H1 (cell line): ENCODE measurements at regions not wholly inside any gene's neighbourhood (a gene's known extent, or its start where the extent isn't known, plus 50 kb on each side); places are given as distances from the start of the nearest gene placed in this dataset.

Experiments used
- CTCF ChIA-PET: fragments of 300-600 bp; sonication (Branson Sonifier 250); formaldehyde crosslinking; loops from one replicate; lab custom pipeline; 2021; ENCODE audit not compliant: partially characterized antibody; lab: Charles Lee
- POLR2A ChIA-PET: fragments of 300-600 bp; sonication (Branson Sonifier 250); formaldehyde crosslinking; loops from one replicate; lab custom pipeline; 2021; ENCODE audit warnings: inconsistent platforms; ENCODE audit not compliant: partially characterized antibody; lab: Charles Lee
- DNase-seq, 2 experiments: peaks; one replicate each; pipeline versions ENCODE4 v3.0.0 to v3.0.0-alpha.2; 2010 to 2022; ENCODE audit warnings: low spot score in 2 of 2, low read depth in 1 of 2, mixed read lengths in 1 of 2
- FAIRE-seq: peaks from 2 replicates; lab custom pipeline; 2011; peaks lifted over from hg19 to GRCh38; lab: Jason Lieb, UNC
- H2AFZ ChIP-seq: 2 replicates; pipeline ENCODE4 v1.8.1; 2012; ENCODE audit warnings: low read length, inconsistent platforms
- H2AK5ac ChIP-seq: 2 replicates; pipeline ENCODE4 v1.6.1; 2013; ENCODE audit warnings: low read depth, low read length
- H2BK120ac ChIP-seq: replicated peaks from 2 replicates; pipeline ENCODE3; 2013; ENCODE audit warnings: low read depth, low read length, inconsistent platforms
- H2BK12ac ChIP-seq: 2 replicates; pipeline ENCODE4 v1.6.1; 2013; ENCODE audit warnings: low read depth, low read length
- H2BK15ac ChIP-seq: 2 replicates; pipeline ENCODE4 v1.6.1; 2013; ENCODE audit warnings: low read length
- H2BK20ac ChIP-seq: 2 replicates; pipeline ENCODE4 v1.6.1; 2013; ENCODE audit warnings: low read length
- H2BK5ac ChIP-seq: 2 replicates; pipeline ENCODE4 v1.6.1; 2013; ENCODE audit warnings: low read depth, low read length
- H3K14ac ChIP-seq: 2 replicates; pipeline ENCODE4 v1.6.1; 2013; ENCODE audit warnings: inconsistent platforms; ENCODE audit not compliant: insufficient read length
- H3K18ac ChIP-seq: 2 replicates; pipeline ENCODE4 v1.6.1; 2013; ENCODE audit warnings: low read length; ENCODE audit errors: extremely low read depth
- H3K23ac ChIP-seq: 2 replicates; pipeline ENCODE4 v1.6.1; 2013; ENCODE audit warnings: inconsistent platforms; ENCODE audit not compliant: insufficient read length
- H3K23me2 ChIP-seq: 2 replicates; pipeline ENCODE4 v1.6.1; 2013; ENCODE audit warnings: low read depth, low read length
- H3K27ac ChIP-seq: 2 replicates; pipeline ENCODE4 v1.6.1; 2011; ENCODE audit warnings: low read depth, low read length, inconsistent platforms
- H3K27me3 ChIP-seq, 4 experiments: replicated peaks in 1 of 4; 1 replicate in 1 of 4; 2 replicates in 3 of 4; pipeline versions ENCODE4 v1.6.1 to v1.8.1; 2011 to 2013; ENCODE audit warnings: low read length in 3 of 4, mild to moderate bottlenecking in 3 of 4, inconsistent platforms in 2 of 4, mixed read lengths in 2 of 4, moderate library complexity in 1 of 4; ENCODE audit not compliant: control insufficient read depth in 3 of 4, insufficient read depth in 3 of 4; ENCODE audit errors: extremely low read depth in 1 of 4
- H3K36me3 ChIP-seq, 4 experiments: 2 replicates each; pipeline versions ENCODE4 v1.6.1 to v1.8.1; 2011 to 2013; ENCODE audit warnings: mild to moderate bottlenecking in 4 of 4, low read length in 3 of 4, moderate library complexity in 2 of 4, control low read depth in 1 of 4, inconsistent platforms in 1 of 4; ENCODE audit not compliant: insufficient read depth in 4 of 4, control insufficient read depth in 2 of 4
- H3K4ac ChIP-seq: replicated peaks from 2 replicates; pipeline ENCODE3; 2013; ENCODE audit warnings: low read length, low read depth, mixed read lengths, inconsistent platforms; ENCODE audit not compliant: insufficient read length
- H3K4me1 ChIP-seq, 4 experiments: replicated peaks in 1 of 4; 1 replicate in 1 of 4; 2 replicates in 3 of 4; pipeline versions ENCODE4 v1.6.1 to v1.8.1; 2011 to 2013; ENCODE audit warnings: low read length in 3 of 4, inconsistent platforms in 2 of 4, mixed read lengths in 1 of 4; ENCODE audit not compliant: insufficient read depth in 4 of 4, control insufficient read depth in 3 of 4
- H3K4me2 ChIP-seq, 2 experiments: 2 replicates each; pipeline versions ENCODE4 v1.6.1 to v1.8.1; 2011 to 2013; ENCODE audit warnings: low read depth in 2 of 2, low read length in 2 of 2, control low read depth in 1 of 2, inconsistent platforms in 1 of 2, mild to moderate bottlenecking in 1 of 2; ENCODE audit not compliant: insufficient read depth in 1 of 2
- H3K4me3 ChIP-seq, 4 experiments: fragments of 200-600, 300-600 bp in 1 of 4; sonication (generic), shearing (Covaris generic), sonication (Bioruptor Twin) in 1 of 4; 2 replicates each; pipeline versions ENCODE4 v1.5.1 to v1.8.1; 2011 to 2016; ENCODE audit warnings: low read length in 4 of 4, low read depth in 3 of 4, control low read depth in 2 of 4, inconsistent platforms in 2 of 4, mild to moderate bottlenecking in 2 of 4, mixed read lengths in 1 of 4, moderate library complexity in 1 of 4; ENCODE audit not compliant: insufficient read depth in 2 of 4; ENCODE audit errors: extremely low read depth in 1 of 4
- H3K56ac ChIP-seq: replicated peaks from 2 replicates; pipeline ENCODE3; 2013; ENCODE audit warnings: low read depth, mild to moderate bottlenecking, mixed read lengths, low read length, inconsistent platforms; ENCODE audit not compliant: insufficient read length
- H3K79me1 ChIP-seq: 2 replicates; pipeline ENCODE4 v1.6.1; 2013; ENCODE audit warnings: low read depth, low read length, control low read depth
- H3K79me2 ChIP-seq, 2 experiments: 2 replicates each; pipeline versions ENCODE4 v1.6.1 to v1.8.1; 2012 to 2013; ENCODE audit warnings: low read length in 2 of 2, mild to moderate bottlenecking in 2 of 2, inconsistent platforms in 1 of 2; ENCODE audit not compliant: insufficient read depth in 2 of 2, control insufficient read depth in 1 of 2
- H3K9ac ChIP-seq, 4 experiments: replicated peaks in 1 of 4; 1 replicate in 1 of 4; 2 replicates in 3 of 4; pipeline versions ENCODE4 v1.6.1 to v1.8.1; 2011 to 2013; ENCODE audit warnings: low read depth in 3 of 4, low read length in 3 of 4, control low read depth in 2 of 4, mild to moderate bottlenecking in 2 of 4, moderate library complexity in 2 of 4, inconsistent platforms in 1 of 4; ENCODE audit errors: extremely low read depth in 1 of 4
- H3K9me3 ChIP-seq, 2 experiments: 2 replicates each; pipeline versions ENCODE4 v1.6.1 to v1.8.1; 2012 to 2013; ENCODE audit warnings: mild to moderate bottlenecking in 2 of 2, moderate library complexity in 2 of 2, control low read depth in 1 of 2, inconsistent platforms in 1 of 2, low read depth in 1 of 2, low read length in 1 of 2, mixed read lengths in 1 of 2; ENCODE audit not compliant: insufficient read depth in 2 of 2
- H4K20me1 ChIP-seq, 2 experiments: replicated peaks in 1 of 2; 2 replicates each; pipeline versions ENCODE3 to v1.8.1; 2011 to 2013; ENCODE audit warnings: inconsistent platforms in 2 of 2, low read length in 2 of 2, mild to moderate bottlenecking in 1 of 2; ENCODE audit not compliant: insufficient read depth in 2 of 2, control insufficient read depth in 1 of 2
- H4K5ac ChIP-seq: 2 replicates; pipeline ENCODE4 v1.6.1; 2013; ENCODE audit warnings: low read length, low read depth, mixed read lengths, inconsistent platforms; ENCODE audit not compliant: insufficient read length
- H4K8ac ChIP-seq: 2 replicates; pipeline ENCODE4 v1.8.0; 2013; ENCODE audit warnings: mild to moderate bottlenecking, moderate library complexity, low read length, inconsistent platforms; ENCODE audit not compliant: insufficient read depth; ENCODE audit errors: extremely low read depth
- H4K91ac ChIP-seq: replicated peaks from 2 replicates; pipeline ENCODE3; 2013; ENCODE audit warnings: low read length, mixed read lengths, inconsistent platforms; ENCODE audit not compliant: insufficient read length
- ATF2 ChIP-seq: IDR thresholded peaks from 2 replicates; pipeline ENCODE4 v1.6.1; 2012; ENCODE audit warnings: low read length, inconsistent platforms
- CREB1 ChIP-seq: IDR thresholded peaks from 2 replicates; pipeline ENCODE4 v1.6.1; 2012; ENCODE audit warnings: inconsistent platforms
- CTBP2 ChIP-seq: IDR thresholded peaks from 2 replicates; pipeline ENCODE4 v1.7.0; 2011; ENCODE audit warnings: borderline replicate concordance, mild to moderate bottlenecking, moderate library complexity, mixed read lengths, low read length; ENCODE audit not compliant: insufficient read depth, insufficient read length
- GABPA ChIP-seq: IDR thresholded peaks from 2 replicates; pipeline ENCODE4 v1.6.1; 2011; ENCODE audit warnings: mild to moderate bottlenecking, low read length, moderate library complexity, borderline replicate concordance; ENCODE audit not compliant: insufficient read depth
- HDAC2 ChIP-seq, 2 experiments: fragments of 300-600 bp in 1 of 2; sonication (generic) in 1 of 2; IDR thresholded peaks; 2 replicates each; pipeline ENCODE4 v1.6.1; 2011 to 2012; ENCODE audit warnings: low read depth in 2 of 2, low read length in 2 of 2, mild to moderate bottlenecking in 2 of 2, moderate library complexity in 2 of 2, borderline replicate concordance in 1 of 2, inconsistent platforms in 1 of 2
- HDAC6 ChIP-seq: IDR thresholded peaks from one replicate; pipeline ENCODE4 v1.7.1; 2012; ENCODE audit warnings: low read depth, mild to moderate bottlenecking, inconsistent platforms, low read length, moderate library complexity
- MAFK ChIP-seq: IDR thresholded peaks from 2 replicates; pipeline ENCODE4 v1.6.1; 2012; ENCODE audit warnings: low read depth, mild to moderate bottlenecking, improper control_type of control experiment, low read length
- SIRT6 ChIP-seq: IDR thresholded peaks from one replicate; pipeline ENCODE4 v1.7.1; 2012; ENCODE audit warnings: low read length, inconsistent platforms
- TEAD4 ChIP-seq: IDR thresholded peaks from 2 replicates; pipeline ENCODE4 v1.6.1; 2012; ENCODE audit warnings: low read depth, low read length, inconsistent platforms, mixed read lengths
- WGBS, 2 experiments: shearing (Covaris generic) in 1 of 2; methylation state at CpG; one replicate each; pipeline versions ENCODE4 v1.1.6 to v1.1.7; 2013 to 2015; ENCODE audit warnings: low lambda C conversion rate in 2 of 2, mixed read lengths in 2 of 2, inconsistent platforms in 1 of 2, low coverage in 1 of 2, missing lambda C conversion rate in 1 of 2; ENCODE audit not compliant: insufficient replicate concordance in 2 of 2, insufficient coverage in 1 of 2, insufficient read length in 1 of 2; ENCODE audit errors: extremely low coverage in 1 of 2, missing lambda C conversion rate in 1 of 2; 5-methylcytosine and 5-hydroxymethylcytosine counted together

GRCh38 chr15:91784973-91785709, 68.4 kb upstream of the SLCO3A1 start:
- Histone ChIP-seq H3K14ac (no peak overlapping the region), H3K4ac (no peak overlapping the region), H3K9ac (no peak overlapping the region), H2BK120ac (no peak overlapping the region), H3K9me3 (no peaks in the 10 kb centered on the region), H2BK5ac (no peak overlapping the region), H3K27ac (no peak overlapping the region), H4K8ac (no peak overlapping the region), H2BK15ac (no peak overlapping the region), H3K36me3 (no peaks in the 10 kb centered on the region), H3K79me1 (no peaks in the 10 kb centered on the region), H3K56ac (no peak overlapping the region), H3K23ac (no peak overlapping the region), H3K18ac (no peak overlapping the region), H3K4me2 (no peak overlapping the region), H3K4me3 (no peak overlapping the region), H3K4me1 (no peaks in the 10 kb centered on the region), H2AFZ (no peak overlapping the region), H4K5ac (no peak overlapping the region), H3K27me3 (no peaks in the 10 kb centered on the region), H2BK20ac (no peak overlapping the region), H2AK5ac (no peak overlapping the region), H2BK12ac (no peak overlapping the region), H3K79me2 (no peaks in the 10 kb centered on the region), H3K23me2 (no peaks in the 10 kb centered on the region), H4K20me1 (no peaks in the 10 kb centered on the region), H4K91ac (no peak overlapping the region)
- CTCF ChIA-PET: interaction anchor here (1.1 kb wide), 1 partner anchor 79 kb away, joined by 4 read pairs; no protein-coding TSS in a partner anchor
- DNase-seq (no peak), FAIRE-seq (no peak)
- no peak for TF ChIP-seq CTBP2
- TF ChIP-seq CREB1: no peak
- no peak for TF ChIP-seq HDAC6
- TF ChIP-seq SIRT6: no peak
- no peak for TF ChIP-seq HDAC2 (IDR thresholded peaks at IDR 0.05; ENCODE audit: borderline replicate concordance in 1 of 2, low read depth in 2 of 2, low read length in 2 of 2)
- TF ChIP-seq GABPA: no peak
- TF ChIP-seq ATF2: no peak
- TF ChIP-seq TEAD4: no peak
- TF ChIP-seq MAFK: no peak
- POLR2A ChIA-PET: no interaction called here
- WGBS, 2 experiments: 92% methylated on average over 4 of the region's 4 CpGs; no CpG with 5 or more reads in 1 of the 2 experiments
